ENCODE measurements at regions not wholly inside any gene's neighbourhood (a gene's known extent, or its start where the extent isn't known, plus 50 kb on each side); places are given as distances from the start of the nearest gene placed in this dataset.
"Not testable (repeated sequence)": the region's sequence is repeated elsewhere in the genome, so short reads cannot be mapped to it uniquely, and the experiment has no call there.

GRCh38 chr2:116552738-116553419, 1261.6 kb upstream of the DDX18 start:
- H3K9me3 Mint-ChIP-seq, result peaks cover 0 to 27% (median 10%) of the 10 kb centered on the region in 7 donors
- not testable (repeated sequence) for H3K27me3 ChIP-seq (ENCODE audit: control insufficient read depth, insufficient read depth, low read length); H3K4me3 Mint-ChIP-seq; H3K9me3 ChIP-seq (ENCODE audit: control insufficient read depth in 2 of 2, low read length in 2 of 2); H3K36me3 Mint-ChIP-seq; H3K4me3 ChIP-seq (ENCODE audit: low read depth, low read length); H3K4me1 ChIP-seq (ENCODE audit: control insufficient read depth, insufficient read depth, low read length, poor library complexity, severe bottlenecking); H3K36me3 ChIP-seq (ENCODE audit: control insufficient read depth, insufficient read depth, low read length); H3K27me3 Mint-ChIP-seq; H3K27ac Mint-ChIP-seq; H3K27ac ChIP-seq (ENCODE audit: insufficient read depth, low read length, poor library complexity, severe bottlenecking); DNase-seq; ATAC-seq (ENCODE audit: low read depth in 2 of 2); H3K4me1 Mint-ChIP-seq

- H3K36me3 ChIP-seq (ENCODE audit: control insufficient read depth, insufficient read depth, low read length), result no peaks in the 10 kb centered on the region
- no peaks in the 10 kb centered on the region for H3K4me1 Mint-ChIP-seq
- no peak for ATAC-seq (ENCODE audit: low read depth in 2 of 2)
- no peak overlapping the region for H3K27ac ChIP-seq (ENCODE audit: insufficient read depth, low read length, poor library complexity, severe bottlenecking)
- peaks cover 2 to 30% (median 8%) of the 10 kb centered on the region in 7 donors for H3K9me3 Mint-ChIP-seq
- H3K4me3 Mint-ChIP-seq, result no peak overlapping the region
- peaks cover 3 to 12% of the 10 kb centered on the region in 2 experiments for H3K9me3 ChIP-seq (ENCODE audit: control insufficient read depth in 2 of 2, low read length in 2 of 2)
- H3K4me3 ChIP-seq (ENCODE audit: low read depth, low read length), result no peak overlapping the region
- H3K36me3 Mint-ChIP-seq, result no peaks in the 10 kb centered on the region
- no peak for DNase-seq
- no peaks in the 10 kb centered on the region for H3K27me3 Mint-ChIP-seq
- no peaks in the 10 kb centered on the region for H3K27me3 ChIP-seq (ENCODE audit: control insufficient read depth, insufficient read depth, low read length)
- no peak overlapping the region for H3K27ac Mint-ChIP-seq
- H3K4me1 ChIP-seq (ENCODE audit: control insufficient read depth, insufficient read depth, low read length, poor library complexity, severe bottlenecking), result no peaks in the 10 kb centered on the region
Observed at GRCh38 chr2:116580209-116580608, 1234.3 kb upstream of the DDX18 start.

- peaks cover 0 to 31% (median 7%) of the 10 kb centered on the region in 7 donors for H3K9me3 Mint-ChIP-seq
- no peaks in the 10 kb centered on the region for H3K36me3 Mint-ChIP-seq
- H3K4me3 ChIP-seq (ENCODE audit: low read depth, low read length), result no peak overlapping the region
- H3K27me3 ChIP-seq (ENCODE audit: control insufficient read depth, insufficient read depth, low read length), result no peaks in the 10 kb centered on the region
- no peaks in the 10 kb centered on the region for H3K27me3 Mint-ChIP-seq
- H3K4me3 Mint-ChIP-seq, result no peak overlapping the region
- H3K4me1 ChIP-seq (ENCODE audit: control insufficient read depth, insufficient read depth, low read length, poor library complexity, severe bottlenecking), result no peaks in the 10 kb centered on the region
- peaks cover 0 to 3% of the 10 kb centered on the region in 2 experiments for H3K9me3 ChIP-seq (ENCODE audit: control insufficient read depth in 2 of 2, low read length in 2 of 2)
- H3K36me3 ChIP-seq (ENCODE audit: control insufficient read depth, insufficient read depth, low read length), result no peaks in the 10 kb centered on the region
- ATAC-seq (ENCODE audit: low read depth in 2 of 2) (no peak), DNase-seq (no peak)
- no peak overlapping the region for H3K27ac ChIP-seq (ENCODE audit: insufficient read depth, low read length, poor library complexity, severe bottlenecking)
- no peaks in the 10 kb centered on the region for H3K4me1 Mint-ChIP-seq
- peak overlapping the region in 1 of 3 donors; percentile 9 for H3K27ac Mint-ChIP-seq
Observed at GRCh38 chr2:116582850-116583249, 1231.6 kb upstream of the DDX18 start.

- no peaks in the 10 kb centered on the region for H3K36me3 Mint-ChIP-seq
- no peak for DNase-seq
- no peak for ATAC-seq (ENCODE audit: low read depth in 2 of 2)
- H3K27me3 Mint-ChIP-seq, result no peaks in the 10 kb centered on the region
- H3K9me3 Mint-ChIP-seq, result peaks cover 2 to 28% (median 7%) of the 10 kb centered on the region in 7 donors
- H3K4me1 Mint-ChIP-seq, result no peaks in the 10 kb centered on the region
- Histone ChIP-seq H3K4me1 (ENCODE audit: control insufficient read depth, insufficient read depth, low read length, poor library complexity, severe bottlenecking) (no peaks in the 10 kb centered on the region), H3K9me3 (ENCODE audit: control insufficient read depth in 2 of 2, low read length in 2 of 2) (no peaks in the 10 kb centered on the region), H3K27me3 (ENCODE audit: control insufficient read depth, insufficient read depth, low read length) (no peaks in the 10 kb centered on the region), H3K4me3 (ENCODE audit: low read depth, low read length) (no peak overlapping the region), H3K36me3 (ENCODE audit: control insufficient read depth, insufficient read depth, low read length) (no peaks in the 10 kb centered on the region), H3K27ac (ENCODE audit: insufficient read depth, low read length, poor library complexity, severe bottlenecking) (no peak overlapping the region)
- no peak overlapping the region for H3K27ac Mint-ChIP-seq
- no peak overlapping the region for H3K4me3 Mint-ChIP-seq
Observed at GRCh38 chr2:116585669-116586327, 1228.7 kb upstream of the DDX18 start.

- H3K27me3 Mint-ChIP-seq, result no peaks in the 10 kb centered on the region
- Histone ChIP-seq H3K36me3 (ENCODE audit: control insufficient read depth, insufficient read depth, low read length) (no peaks in the 10 kb centered on the region), H3K27ac (ENCODE audit: insufficient read depth, low read length, poor library complexity, severe bottlenecking) (no peak overlapping the region), H3K4me1 (ENCODE audit: control insufficient read depth, insufficient read depth, low read length, poor library complexity, severe bottlenecking) (no peaks in the 10 kb centered on the region), H3K27me3 (ENCODE audit: control insufficient read depth, insufficient read depth, low read length) (no peaks in the 10 kb centered on the region), H3K9me3 (ENCODE audit: control insufficient read depth in 2 of 2, low read length in 2 of 2) (no peaks in the 10 kb centered on the region), H3K4me3 (ENCODE audit: low read depth, low read length) (no peak overlapping the region)
- peaks cover 2 to 28% (median 7%) of the 10 kb centered on the region in 7 donors for H3K9me3 Mint-ChIP-seq
- H3K4me3 Mint-ChIP-seq, result peak overlapping the region in 1 of 4 donors; percentile 27
- no peak overlapping the region for H3K27ac Mint-ChIP-seq
- no peak for ATAC-seq (ENCODE audit: low read depth in 2 of 2)
- no peaks in the 10 kb centered on the region for H3K4me1 Mint-ChIP-seq
- no peaks in the 10 kb centered on the region for H3K36me3 Mint-ChIP-seq
- DNase-seq, result no peak
Observed at GRCh38 chr2:116586328-116586689, 1228.2 kb upstream of the DDX18 start.
